Hepatocyte (in vitro differentiated cells): ENCODE measurements at regions not wholly inside any gene's neighbourhood (a gene's known extent, or its start where the extent isn't known, plus 50 kb on each side); places are given as distances from the start of the nearest gene placed in this dataset.

ENCODE experiments used
- CTCF ChIP-seq: fragments of 200-600 bp; sonication (generic); IDR thresholded peaks from 2 replicates; pipeline ENCODE4 v1.5.1; 2016; ENCODE audit warnings: antibody characterized with exemption, mild to moderate bottlenecking; ENCODE audit not compliant: poor library complexity
- EZH2 ChIP-seq: fragments of 200-600 bp; sonication (generic); IDR thresholded peaks from 2 replicates; pipeline ENCODE4 v1.6.1; 2016; ENCODE audit warnings: antibody characterized with exemption, mild to moderate bottlenecking, borderline replicate concordance

GRCh38 chr6:87846434-87846833, 144.4 kb upstream of the AKIRIN2 start:
- TF ChIP-seq CTCF (no peak), EZH2 (no peak)
